ENCODE measurements at regions not wholly inside any gene's neighbourhood (a gene's known extent, or its start where the extent isn't known, plus 50 kb on each side); places are given as distances from the start of the nearest gene placed in this dataset.
"Not testable (repeated sequence)": the region's sequence is repeated elsewhere in the genome, so short reads cannot be mapped to it uniquely, and the experiment has no call there.

DNA sequence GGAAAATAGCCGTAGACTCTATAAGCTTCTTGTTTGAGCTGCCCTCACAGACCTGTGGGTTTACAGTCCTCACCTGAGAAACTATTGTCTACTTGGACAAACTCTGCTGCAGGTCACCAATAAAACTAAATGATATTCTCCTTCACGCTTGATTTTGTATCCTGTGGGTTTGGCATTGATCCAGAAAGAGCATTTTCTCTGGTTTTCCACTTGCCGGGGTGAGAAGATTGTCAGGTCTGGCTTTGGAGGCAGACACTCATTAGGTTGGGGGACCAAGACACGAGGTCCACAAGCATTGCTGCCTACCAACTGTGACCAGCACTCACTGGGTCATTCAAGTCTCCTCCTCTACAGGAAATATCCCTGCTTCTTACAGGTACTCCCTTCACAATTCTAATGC, 68.5 kb downstream of the CDC14C start:
- no peak for DNase-seq

DNA sequence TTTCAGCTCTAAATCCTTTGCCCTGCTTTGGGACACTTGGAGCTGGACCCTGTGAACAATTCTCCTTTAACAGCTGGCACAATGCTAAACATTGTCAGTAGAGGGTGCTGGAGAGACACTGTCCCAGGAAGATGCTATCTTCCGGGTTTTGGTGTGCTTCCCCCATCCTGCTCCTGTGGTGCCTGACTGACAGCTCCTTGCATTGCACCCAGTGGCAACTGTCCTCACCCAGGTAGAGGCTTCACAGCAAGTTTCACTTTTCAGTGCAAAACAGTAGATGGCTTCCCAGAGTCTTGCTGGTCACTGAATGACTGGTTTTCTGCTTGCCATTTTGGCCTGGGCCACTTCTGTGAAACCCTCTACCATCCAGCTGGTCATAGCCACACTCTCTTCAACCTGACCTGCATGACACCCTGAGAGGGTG, 77.3 kb downstream of the CDC14C start:
- DNase-seq = no peak

DNA sequence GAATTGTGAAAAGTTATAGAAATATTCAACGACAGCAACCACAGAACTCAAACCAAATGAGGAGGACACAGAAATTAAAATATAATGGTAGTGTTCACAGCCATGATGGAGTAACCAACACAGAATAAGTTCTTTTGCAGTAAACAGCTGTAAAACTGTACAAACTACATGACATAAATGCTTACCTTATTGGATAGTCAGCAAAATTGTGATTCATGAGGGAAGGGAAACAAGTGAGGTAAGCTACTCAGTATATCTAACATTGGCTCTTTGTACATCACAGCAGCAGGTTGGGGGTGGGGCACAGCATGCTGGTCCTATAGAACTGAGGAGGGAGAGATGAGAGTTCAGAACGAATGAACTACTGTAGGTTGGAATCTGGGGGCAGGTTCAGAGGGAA, 86.4 kb downstream of the CDC14C start:
- no peak for DNase-seq

DNA sequence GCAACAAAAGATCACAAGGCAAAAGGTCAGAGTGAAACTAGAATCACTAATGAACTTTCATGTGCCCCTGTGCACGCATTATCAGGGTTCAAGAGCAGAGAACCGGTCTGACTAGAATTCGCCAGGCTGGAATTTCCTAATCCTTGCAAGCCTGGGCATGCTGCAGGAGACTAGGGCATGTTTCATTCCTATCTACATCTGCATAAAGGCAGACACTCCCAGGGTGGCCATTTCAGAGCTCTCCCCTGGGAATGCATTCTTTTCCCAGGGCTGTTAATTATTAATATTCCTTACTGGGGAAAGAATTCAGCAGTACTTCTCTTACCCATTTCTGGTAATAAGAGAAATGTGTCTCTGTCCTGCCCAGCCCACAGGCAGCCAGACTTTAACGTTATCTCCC, 90.5 kb downstream of the CDC14C start:
- no peak for DNase-seq

DNA sequence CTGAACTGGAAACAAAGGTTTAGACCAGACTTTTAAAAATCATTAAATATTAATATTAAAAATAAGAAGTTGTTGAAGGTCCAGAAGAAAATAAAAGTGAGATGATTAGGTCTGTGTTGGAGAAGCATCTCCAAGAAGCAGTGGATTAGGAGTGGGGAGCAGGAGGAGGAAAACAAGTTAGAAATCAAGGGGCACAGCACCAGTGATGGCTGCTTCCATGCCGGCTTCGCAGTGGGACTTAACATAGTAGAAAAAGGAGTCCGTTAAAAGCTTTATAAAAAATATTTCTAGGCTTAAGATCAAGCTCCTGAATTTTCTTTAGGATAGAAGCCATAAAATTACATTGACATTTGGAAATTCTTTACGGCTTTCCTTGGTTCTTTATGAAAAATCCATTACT, 95.8 kb downstream of the CDC14C start:
- DNase-seq = no peak

DNA sequence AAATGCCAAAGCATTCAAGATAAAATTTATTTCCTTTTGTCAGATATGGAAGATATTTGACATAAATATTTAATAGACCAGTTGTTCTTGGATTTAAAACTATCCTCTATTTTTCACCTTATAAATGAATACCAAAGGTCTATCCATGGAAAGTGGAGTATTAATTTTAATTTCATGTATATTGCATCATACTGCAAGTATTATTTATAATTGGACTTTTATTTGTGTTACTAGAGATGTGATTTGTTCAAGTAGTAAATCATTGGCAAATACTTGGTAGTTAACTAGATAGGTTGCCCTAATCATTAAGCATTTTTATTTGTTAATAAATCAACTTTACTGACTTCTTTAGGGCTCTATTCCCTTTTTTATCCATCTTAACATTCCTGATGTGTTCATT, 98.1 kb downstream of the CDC14C start:
- no peak for DNase-seq

DNA sequence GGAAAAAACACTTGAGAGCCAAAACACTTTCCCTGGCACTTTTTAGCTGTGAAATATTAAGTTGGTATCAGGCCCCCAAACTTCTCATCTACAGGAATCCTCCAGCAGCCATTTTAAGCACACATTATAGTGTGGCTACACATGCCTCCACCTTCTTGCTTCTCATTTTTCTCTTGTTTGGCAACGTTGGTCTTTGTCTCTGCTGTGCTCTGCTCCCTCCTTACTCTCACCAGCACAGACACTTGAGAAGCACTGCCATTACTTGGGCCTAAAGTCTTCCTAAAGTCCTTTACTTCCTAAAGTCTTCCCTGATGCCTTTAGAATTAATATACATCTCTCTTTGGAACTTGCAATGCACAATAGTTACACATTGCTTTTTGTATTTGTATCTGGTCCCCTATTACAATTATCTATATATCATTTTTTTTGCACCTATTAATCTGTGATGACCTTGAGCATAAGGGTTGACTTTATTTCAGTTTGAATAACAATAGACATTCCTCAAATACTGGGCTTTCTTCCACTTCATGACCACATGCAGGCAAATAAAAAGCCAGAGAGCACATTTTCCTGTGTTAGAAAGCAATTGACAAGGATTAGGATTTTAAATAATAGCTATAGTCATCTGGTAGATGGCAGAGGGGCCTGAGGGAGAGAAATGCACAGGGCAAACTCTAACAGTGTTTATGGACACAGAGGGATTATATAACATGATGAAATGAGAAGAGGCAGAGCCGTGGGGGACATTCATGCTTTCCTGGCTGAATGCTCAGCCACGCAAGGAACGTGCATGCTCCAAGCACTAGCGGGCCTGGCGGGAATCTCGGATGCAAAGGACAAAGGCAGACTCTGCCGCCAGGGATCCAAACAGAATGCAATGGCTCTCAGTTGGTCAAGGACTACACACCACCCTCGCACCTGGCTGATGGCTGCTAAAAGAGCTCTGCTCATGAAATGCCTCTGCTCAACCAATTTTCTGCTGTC, 99.3 kb downstream of the CDC14C start:
- DNase-seq = no peak

DNA sequence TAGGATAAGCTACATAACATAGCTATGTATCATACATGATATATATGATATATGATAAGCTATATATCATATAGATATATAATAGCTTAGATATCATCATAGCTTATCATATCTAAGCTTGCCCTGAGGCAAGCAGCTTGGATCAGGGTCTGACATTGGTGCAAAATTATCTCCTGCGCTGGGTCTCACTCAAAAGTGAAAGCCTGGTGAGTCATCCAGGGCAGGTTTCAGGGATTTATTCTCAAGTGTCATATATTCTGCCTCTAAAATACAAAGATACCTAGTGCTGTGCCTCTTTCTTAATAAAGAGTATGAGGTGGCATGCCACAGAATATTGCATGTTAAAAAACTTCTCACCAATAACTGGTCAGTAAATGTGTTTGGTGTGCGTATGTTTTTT, 105.9 kb downstream of the CDC14C start:
- DNase-seq = no peak

DNA sequence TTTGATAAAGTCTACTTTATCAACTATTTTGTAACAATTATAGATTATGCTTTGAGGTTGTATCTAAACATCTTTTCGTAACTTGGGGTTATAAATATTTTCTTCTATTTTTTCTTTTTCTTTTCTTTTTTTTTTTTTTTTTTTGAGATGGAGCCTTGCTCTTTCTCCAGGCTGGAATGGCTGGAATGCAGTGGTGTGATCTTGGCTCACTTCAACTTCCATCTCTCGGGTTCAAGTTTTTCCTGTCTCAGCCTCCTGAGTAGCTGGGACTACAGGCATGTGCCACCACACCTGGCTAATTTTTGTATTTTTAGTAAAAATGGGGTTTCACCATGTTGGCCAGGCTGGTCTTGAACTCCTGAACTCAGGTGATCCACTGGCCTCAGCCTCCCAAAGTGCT, 108.8 kb downstream of the CDC14C start:
- not testable (repeated sequence) for DNase-seq

DNA sequence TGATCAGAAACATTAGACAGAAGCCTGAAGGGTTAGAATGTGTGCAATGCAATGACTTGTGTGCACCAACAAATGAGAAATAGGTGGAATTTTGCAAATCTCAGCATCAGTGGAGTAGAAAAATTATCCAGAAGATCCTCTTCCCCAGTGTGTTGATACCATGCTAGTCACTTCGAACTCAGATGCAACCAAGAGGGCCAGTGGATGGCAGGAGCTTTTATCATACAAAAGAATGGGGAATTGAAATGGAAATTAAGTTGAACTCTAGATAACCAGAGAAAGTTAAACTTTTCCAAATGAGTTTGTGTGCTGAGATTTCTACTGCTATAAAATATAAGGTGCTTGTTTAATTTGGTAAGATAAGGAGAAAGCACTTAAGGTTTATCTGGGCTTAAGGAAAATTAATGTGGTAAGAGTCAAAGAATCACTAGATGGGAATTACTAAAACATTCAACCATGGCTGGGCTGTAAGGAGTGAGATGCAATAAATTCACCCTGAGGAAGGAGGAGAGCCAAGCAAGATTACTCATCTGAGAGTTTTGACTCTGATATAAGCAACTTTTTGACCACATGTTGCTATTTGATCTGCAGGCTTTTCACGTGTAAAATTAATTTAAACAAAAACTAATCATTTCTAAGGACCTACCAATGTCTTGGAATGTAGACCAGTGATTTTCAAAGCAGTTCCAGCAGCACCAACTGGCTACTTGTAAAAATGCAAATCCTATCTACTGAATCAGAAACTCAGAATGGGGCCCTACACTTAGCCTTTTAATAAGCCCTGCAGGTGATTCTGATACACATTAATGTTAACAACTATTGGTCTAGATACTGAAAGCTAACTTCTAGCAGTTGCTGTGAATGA, 113.2 kb downstream of the CDC14C start:
- DNase-seq = no peak

DNA sequence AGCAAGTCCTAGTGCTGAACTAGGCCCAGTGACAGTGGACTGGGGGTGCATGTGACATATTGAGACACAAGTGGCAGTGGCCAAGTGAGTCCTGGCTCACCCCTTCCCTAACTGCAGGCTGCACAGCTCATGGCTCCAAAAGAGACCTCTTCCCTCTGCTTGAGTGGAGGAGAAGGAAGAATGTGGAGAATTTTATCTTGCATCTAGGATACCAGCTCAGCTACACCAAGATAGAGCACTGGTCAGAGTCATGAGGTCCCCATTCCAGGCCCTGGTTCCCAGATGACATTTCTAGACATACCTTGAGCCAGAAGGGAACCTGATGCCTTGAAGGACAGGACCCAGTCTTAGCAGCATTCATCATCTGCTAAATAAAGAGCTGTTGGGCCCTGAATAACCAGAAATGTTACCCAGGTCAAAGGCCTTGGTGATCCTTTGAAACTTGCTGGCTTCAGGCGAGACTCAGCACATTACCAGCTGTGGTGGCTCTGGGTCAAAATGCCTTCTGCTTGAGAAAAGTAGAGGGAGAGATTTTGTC, 114.5 kb downstream of the CDC14C start:
- DNase-seq = no peak

DNA sequence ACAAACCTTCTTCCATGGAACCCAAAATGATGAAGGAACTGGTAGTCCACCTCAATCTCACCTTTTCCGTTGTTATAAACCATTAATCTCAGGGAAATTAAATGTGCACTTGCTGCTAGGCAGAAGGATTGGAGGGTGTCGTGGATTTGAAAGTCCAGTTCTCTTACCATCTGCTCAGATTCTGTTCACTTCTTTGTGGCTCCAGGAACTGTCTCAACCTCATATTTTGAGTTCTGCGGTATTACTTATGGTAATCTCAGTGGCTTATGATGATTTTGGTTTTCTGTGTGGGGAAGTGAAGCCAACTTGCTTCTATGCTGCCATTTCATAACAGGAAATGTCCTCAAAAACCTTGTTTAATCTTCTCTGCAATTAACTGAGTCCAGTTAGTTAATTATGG, 136.4 kb downstream of the CDC14C start:
- no peak for DNase-seq

DNA sequence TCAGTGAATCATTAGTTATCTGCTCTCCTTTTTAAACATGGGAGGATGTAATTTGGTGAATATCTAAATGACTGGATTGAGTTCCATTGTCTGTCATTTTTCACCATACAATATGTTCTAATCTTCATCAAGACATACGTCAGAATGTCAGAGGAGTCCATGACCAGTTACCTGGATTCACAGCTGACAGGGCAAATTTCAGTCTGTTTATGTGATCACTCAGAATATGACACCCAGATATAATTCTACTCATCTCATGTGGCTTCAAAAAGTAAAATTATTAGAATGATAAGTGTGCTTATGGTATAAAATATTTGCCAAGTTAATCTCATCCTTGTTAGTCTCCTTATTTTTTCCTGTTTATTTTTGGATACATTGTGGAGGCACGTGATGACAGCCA, 150.2 kb downstream of the CDC14C start:
- no peak for DNase-seq

DNA sequence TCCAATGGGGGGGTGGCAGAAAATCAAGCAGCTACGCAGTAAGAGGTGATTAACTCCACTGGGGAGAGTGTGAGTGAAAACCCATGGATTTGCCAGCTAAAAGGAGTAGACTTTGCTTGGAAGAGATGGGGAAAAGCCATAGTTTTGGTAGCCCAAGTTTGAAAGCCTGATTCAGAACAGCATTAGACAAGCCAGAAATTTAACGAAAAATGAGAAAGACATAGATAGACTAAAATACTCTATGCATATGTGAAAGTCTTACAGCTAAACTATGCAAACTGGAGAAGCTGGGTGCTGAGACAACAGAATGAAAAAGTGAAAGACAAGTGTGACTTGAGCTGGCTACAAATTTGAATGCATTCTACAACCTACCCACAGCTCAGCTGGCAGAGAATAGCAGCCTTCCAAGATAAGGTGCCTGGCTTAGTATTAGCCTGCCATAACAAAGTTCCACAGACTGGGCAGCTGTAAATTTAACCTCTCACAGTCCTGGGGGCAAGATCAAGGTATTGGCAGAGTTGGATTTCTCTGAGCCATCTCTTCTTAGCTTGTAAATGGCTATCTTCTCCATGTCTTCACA, 156.6 kb downstream of the CDC14C start:
- no peak for DNase-seq

DNA sequence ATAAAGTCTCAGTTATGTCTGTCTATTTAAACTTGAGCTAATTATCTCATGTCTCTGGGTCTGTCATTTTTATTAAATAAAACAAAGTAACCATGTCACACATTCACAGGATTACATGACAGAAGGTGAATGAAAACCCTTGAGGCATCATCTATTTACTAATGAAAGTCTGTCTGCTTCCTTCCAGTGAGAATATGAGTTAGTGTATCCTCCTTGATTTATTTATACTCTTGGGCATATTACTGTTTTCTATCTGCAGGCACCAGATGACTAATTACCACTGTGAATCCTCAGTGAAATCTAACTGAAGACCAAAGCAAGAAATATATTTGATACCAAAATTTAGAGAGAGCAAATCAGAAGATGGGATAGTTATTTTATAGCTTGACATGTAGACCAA, 163.7 kb downstream of the CDC14C start:
- no peak for DNase-seq

DNA sequence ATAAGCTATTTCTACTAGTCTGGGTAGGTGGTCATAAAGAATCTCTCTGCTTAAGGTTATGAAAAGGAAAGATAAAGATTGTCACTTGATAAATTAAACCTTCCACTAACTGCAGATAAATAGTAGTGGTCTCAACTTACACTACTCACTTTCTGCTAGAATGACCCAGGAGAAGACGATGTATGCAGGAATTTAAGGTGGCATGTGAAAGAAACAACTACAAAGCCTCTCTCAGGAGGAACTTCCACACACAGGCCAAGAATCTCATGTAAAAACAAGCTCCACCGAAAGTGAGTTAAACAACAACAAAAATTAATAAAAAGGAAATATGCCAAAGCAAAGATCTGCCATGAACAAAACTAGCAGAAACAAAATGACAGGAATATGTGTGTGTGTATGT, 165.4 kb downstream of the CDC14C start:
- no peak for DNase-seq

DNA sequence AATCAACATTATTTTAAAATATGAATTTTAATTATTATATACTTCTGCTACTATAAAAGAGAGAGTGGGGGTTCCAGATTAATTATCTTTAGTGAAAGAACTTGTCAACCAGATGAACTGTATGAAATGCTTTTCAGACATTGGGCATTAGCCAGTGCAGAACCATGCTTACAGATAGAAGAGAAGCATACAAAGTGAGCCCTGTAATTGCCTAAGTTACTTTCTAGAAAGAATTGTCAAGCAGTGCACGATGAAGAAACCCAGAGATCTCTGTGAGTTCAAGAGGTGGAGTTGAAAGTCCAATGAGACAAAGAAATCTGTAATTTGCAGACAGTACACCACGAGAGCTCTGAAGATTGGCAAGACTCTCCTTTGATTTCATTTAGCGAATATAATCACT, 166.7 kb downstream of the CDC14C start:
- no peak for DNase-seq

DNA sequence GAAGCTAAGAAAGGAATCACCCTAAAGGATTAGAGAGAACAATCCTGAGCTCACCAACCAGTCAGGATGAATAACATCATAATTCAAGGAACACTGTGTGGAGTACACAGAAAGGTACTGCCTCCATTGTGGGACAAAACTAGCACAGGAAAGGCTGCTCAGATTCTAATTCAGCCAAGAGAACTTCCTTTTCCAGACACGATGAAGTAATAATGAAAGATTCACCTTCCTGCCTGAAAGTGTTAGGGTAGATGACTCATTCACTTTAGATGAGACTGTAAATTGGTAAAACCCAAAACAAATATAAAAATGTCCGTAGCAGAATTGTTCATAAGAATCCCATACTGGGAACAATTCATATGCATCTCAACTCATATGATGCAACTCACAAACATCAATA, 167.2 kb downstream of the CDC14C start:
- DNase-seq = no peak

DNA sequence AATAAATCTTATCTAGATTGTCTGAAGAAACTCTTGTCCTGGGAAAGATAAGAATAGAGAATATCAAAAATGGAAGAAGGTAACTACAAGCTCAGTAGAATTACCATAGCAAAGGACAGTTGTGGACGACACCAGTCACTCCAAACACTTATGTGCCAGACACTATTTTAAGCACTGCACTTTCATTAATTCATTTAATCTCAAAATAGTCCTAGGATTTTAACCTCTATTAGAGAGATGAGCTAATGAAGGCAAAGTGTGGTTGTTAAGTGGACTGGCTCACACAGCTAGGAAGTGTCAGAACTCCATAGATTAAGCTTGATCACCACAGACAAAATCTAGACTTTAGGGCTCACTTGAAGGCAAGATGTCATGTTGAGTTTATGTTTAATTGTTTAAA, 168.9 kb downstream of the CDC14C start:
- DNase-seq = no peak

DNA sequence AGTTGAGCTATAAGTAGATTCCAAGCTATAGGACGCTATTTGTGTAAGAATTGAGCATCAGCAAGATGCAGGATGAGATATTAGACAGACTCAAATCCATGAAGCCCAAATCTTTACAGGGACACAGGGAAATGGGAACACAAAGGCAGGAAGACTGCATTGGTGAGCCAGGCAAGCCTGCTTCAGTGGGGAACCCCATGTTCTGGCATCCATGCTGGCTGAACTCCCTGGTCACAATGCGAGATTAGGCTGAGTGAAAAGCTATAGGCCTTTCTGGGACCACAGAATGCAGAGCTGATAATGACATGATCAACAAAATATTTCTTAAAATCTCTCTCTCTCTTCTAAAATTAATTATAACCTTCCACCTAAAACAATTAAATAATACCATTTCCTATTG, 170.5 kb downstream of the CDC14C start:
- DNase-seq = no peak

DNA sequence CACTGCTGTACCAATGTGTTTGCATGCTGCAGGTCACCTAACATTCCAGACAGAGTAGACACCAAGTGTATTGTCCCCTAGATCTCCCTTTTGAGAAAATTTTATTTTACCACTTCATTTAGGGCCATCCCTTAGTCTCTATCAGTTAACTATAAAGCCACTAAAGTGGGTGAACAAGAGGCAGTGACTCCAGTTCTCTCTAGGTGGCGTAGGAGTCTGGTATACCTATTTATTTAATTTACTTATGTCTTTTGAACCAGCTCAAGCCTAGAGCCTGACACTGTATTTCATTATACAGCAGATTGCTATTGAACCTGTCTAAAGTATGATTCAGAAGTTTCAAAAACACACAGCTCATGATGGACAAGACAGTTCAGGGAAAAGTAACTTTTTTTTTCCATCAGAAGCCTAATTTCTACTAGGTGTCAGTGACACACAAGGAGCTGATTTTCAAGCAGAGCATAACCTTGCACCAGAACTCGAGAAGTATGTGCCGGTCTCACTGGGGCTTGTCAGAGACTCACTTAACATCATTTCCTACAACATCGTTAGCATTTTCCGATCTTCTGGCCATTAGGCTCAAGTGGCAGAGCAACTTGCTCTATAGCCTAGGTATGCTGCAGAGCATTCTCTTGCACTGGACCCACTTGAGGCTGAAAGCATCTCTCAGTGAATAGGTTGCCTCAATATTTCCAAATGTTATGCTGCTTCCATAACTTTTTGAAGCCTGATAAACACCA, 175.4 kb downstream of the CDC14C start:
- DNase-seq = no peak

DNA sequence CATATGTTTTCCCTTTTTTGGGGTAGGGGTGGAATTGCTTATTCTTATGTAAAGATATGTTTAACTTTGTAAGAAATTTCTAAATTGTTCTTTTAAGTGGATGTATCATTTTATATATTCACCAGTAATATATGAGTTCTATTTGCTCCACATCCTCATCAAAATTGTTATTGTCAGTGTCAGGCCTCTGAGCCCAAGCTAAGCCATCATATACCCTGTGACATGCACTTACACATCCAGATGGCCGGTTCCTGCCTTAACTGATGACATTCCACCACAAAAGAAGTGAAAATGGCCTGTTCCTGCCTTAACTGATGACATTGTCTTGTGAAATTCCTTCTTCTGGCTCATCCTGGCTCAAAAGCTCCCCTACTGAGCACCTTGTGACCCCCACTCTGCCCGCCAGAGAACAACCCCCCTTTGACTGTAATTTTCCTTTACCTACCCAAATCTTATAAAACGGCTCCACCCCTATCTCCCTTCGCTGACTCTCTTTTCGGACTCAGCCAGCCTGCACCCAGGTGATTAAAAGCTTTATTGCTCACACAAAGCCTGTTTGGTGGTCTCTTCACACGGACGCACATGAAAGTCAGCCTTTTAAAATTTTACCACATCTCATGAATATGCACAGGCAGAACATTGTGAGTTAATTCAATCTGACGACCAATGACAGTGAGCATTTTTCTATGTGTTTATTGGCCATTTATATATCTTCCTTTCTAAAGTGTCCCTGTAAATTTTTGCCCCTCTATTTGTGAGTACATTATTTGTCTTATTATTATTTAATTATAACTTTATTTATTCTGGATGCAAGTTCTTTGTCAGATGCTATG, 176.8 kb downstream of the CDC14C start:
- DNase-seq = not testable (repeated sequence)

All from right hindlimb (tissue), 1 donor.